GM21529 (cell line): ENCODE measurements at regions not wholly inside any gene's neighbourhood (a gene's known extent, or its start where the extent isn't known, plus 50 kb on each side); places are given as distances from the start of the nearest gene placed in this dataset.

Experiments
- ATAC-seq: cut with Tn5 transposase; IDR thresholded peaks from one replicate; pipeline ENCODE4 v1.9.1; 2021; ENCODE audit not compliant: unreplicated experiment

DNA sequence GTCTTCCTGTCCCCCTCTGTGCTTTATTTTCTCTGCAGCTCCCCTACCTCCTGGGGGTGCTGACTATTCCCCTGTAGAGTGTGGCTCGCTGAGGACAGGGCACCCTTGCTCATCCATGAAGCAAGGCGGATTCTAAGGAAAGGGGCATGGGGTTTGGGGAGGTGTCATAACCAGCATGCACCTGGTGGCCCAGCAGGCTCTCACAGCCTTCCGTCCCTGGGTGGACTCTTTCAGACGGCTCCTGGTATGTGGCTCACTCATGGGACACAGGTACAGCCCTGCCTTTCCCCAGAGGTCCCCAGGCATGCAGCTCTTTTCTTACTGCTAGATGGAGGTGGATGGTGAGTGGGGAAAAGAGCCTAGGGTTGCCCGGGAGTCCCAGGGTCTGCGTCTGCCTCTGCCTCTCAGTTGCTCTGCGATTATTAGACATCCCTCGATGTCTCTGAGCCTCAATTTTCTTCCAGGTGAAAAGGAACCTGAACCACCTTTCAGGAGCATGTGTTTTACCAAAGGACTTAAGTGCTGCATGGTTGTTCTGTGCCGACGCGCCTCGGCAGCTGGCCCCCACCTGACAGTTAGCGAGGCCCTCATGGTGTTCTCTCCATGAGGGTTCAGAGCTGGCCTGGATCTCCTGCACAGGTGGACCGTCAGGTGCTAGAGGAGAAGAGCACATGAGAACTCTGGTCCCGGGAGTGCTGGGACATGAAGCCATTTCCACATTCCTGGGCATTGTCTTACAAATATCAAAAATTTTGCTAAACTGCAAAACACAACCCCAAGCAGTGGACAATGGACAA, 172.5 kb upstream of the SHH start:
- no peak for ATAC-seq

DNA sequence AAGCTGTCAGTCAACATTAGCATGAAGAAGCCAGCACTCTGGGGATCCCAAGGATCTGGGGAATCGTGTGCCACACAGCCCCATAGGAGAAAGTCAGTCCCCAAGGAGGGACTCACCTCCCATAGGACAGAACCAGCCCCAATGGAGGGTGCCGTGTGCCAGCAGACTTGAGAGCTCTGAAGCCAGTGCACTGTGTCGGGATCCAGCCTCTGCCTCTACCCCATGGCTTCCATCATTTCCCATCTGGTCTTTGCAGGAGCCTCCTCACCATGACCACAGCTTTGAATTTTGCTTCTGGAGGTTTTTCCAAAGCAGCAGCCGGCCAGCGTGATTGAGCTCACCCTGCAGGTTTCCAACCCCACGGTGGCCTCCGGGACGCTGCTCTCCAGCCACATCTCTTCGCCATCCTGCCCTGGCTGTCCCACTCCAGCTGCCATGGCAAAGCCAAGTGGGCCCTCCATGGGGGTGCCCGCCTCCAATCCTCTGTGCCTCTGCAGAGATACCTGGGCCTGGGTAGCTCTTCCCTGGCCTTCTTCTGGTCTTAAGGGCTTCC, 171.8 kb upstream of the SHH start:
- ATAC-seq = no peak

DNA sequence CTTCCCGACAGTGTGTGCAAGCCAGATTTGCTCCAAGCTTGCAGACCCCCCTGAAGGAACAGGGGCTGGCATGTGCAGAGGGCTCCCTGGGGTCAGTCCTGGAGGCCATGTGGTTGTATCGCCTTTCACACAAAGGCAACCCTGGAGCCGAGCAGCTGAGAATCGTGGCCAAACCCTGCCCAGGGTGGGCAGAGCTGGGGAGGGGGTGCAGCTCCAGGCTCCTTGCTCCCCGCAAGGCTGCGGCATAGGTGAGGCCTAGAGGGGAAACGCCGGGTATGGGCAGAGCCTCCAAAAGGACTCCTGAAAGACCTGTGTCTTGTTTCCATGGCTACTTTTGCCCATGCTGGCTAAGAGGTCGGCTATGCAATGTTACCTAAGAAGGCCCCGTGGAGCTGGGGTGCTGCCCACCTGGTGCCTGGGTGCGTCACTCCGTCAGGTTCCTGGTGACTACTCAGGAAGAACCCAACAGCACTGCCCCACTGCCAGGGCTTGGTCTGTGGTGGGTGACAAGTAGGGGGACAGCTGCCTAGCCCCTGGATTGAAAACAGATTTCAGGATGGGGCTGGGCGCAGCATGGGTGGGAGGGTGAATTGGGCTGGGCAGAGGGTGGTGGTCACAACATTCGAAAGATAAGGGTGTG, 171.0 kb upstream of the SHH start:
- no peak for ATAC-seq

DNA sequence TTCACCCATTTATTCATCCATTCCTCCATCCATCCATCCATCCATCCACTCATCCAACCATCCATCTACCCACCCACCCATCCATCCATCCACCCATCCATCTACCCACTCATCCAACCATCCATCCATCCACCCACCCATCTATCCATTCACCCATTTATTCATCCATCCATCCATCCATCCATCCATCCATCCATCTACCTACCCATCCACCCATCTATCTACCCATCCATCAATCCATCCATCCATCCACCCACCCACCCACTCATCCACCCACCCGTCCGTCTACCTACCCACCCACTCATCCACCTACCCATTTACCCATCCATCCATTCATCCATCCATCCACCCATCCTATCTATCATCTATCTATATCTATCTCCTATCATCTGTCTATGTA, 169.4 kb upstream of the SHH start:
- ATAC-seq = no peak

DNA sequence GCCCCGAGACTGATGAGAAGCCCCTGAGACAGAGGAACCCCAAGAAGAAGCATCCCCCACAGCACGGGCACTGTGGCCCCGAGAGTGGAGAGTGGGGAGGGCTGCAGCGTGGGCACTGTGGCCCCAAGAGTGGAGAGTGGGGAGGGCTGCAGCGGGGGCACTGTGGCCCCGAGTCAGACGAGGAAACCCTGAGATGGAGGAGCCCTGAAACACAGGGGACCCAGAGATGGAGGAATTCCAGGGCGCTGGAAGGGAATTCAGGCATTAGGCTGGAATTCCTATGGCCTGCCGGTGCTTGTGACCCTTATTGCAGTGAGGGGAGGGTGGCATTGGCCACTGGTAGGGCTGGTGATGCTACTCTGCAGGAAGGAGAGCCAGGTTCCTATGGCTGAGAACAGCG, 168.6 kb upstream of the SHH start:
- no peak for ATAC-seq

DNA sequence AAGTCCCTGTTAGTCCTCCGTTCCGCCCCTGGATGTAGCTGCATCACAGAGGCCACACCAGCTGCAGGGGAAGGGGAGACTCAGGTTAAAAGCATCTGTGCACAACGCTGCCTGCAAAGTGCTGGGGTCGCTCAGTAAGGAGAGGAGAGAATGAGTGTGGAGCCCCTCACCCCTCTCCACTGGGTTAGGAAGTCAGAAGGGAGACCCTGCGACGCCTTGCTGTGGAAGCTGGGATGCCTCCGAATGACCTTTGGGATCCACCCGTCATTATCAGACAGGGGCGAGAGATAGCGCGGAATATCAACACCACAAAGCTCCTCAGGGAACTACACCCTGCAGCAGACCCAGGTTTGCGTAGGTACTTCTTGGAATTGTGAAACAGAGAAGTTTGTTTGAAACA, 167.7 kb upstream of the SHH start:
- no peak for ATAC-seq

DNA sequence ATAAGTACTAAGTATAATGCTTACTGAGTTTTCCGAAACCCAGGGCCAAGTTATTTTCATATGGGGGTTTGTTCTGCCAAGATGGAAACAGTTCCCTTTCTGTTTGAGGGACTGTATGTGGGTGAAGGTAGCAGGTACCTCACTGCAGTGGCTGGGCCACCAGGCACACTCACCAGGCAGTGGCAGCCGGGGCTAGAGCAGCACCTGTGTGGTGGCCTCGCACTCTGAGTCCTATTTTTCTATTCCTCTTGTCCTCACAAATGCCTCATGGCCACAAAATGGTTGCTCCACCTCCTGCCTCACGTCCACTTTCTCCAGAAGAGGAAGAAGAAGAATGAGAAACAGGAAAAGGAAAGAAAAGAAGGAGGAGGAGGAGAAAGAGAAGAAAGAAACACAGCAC, 167.3 kb upstream of the SHH start:
- no peak for ATAC-seq

DNA sequence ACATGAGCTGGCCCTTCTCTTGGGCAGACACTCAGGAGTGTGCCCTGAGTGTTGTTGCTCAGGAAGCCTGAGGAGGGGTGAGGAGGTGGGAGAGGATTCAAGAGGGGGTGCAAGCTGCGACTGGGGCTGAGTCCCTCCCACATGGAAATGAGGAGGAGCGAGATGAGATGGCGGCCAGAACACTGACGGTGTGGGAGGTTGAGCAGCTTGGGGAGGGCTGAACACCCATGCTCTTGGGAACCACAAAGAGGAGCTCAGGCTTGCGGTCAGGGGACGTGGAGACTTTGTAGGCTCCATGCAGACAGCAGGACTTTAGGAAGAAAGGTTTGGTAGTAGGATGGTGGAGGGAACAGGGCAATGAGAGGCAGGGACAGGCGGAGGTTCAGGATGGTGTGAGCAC, 163.2 kb upstream of the SHH start:
- no peak for ATAC-seq

DNA sequence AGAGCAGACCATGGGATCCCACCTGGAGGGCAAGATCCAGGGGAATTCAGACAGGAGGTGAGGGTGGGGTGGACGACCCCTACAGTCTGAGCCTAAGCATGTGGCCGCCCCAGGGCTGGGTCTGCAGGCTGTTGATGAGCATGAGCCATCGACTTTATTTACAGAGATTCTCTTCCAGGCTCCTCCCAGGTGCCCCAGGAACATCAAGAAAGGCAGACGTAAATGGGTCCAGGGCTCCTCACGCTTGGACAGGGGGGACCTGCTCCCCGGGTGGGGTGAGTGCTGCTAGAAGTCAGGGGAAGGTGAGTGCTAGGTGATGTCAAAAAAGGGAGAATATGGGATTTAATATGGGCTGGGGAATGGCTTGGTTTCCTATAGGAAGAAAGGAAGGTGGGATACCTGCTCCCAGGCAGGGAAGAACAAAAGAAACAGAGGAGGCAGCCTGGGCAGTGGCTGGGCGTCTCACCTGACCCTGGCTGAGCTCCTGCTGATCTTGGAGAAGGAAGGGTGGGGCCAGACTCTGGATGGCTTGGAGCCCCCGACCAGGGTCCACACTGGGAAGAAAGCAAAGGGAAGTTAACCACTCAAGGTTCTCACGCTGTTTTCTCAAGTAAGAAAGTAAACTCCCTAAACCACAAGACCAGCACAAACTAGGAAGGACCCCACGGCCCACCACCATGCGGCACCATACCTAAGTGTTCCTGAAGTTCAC, 162.1 kb upstream of the SHH start:
- ATAC-seq = no peak

DNA sequence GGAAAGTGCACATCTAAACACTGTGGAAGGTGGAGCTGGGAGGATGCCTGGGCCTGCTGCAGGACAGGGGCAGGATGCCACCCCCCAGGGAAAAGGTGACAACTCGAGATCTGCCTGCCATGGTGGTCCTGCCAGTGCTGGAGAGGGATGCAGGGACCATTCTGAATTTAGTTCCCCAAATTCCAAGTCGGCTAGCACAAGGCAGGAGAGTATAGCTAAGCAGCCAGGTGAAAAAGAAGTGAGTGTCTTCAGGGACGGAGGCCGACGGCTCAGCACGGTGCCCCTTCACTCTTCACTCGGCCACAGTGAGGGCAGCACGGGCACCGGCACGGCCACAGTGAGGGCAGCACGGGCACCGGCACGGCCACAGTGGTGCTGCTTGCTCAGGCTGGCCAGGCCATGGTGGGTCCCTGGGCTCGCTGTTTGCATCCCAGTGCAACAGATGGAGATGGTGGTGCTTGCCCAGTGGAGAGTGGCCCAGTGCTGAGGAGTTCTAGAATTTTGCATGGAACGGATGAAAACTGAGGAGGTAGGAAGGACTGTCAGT, 161.3 kb upstream of the SHH start:
- ATAC-seq = no peak

DNA sequence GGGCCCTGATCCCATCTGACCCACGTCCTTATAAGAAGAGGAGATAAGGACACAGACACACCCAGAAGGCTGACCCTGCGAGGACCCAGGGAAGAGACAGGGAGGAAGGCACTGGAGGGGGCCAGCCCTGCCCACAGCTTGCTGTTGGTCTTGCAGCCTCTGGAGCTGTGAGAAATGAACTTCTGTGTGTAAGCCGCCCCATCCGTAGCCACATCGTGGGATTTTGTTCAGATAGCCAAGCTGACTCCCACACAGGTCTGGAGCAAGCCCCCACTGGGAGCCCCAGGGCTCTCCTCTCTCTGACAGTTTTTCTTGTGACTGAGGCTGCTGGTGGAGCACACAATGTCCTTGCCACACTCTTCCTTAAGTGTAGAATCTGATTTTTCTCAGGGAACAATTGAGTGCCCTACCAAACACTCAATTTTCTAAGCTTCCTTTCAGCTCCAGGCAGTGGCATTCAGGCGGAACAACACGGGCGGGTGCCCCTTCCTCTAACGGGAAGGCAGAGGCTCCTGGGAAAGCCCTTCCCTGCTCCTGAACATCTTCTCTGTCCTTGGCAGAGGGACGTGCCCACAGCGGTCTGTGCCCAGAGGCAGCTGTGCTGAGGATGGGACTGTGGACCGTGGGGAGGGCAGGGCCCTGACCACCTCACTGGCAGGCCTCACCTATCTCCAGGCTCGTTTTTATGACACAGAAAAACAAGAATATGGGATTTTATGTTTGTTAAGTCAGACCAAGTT, 160.6 kb upstream of the SHH start:
- no peak for ATAC-seq

DNA sequence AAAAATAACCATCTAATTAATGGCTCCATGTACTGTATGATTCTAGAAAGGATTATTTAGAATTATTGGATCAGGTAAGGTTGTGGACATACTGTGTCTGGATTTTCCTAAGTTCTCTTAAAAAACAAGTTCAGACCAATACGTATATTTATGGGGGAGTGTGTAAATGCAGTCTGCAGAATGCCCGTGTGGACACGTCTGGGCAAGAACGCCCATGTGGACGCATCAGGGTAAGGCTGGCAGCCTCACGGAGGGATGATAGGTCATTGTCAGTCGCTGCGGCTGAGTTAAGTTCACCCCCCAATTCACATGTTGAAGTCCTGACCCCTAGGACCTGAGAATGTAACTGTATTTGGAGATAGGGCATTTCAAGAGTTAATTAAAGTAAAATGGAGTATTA, 160.0 kb upstream of the SHH start:
- no peak for ATAC-seq

DNA sequence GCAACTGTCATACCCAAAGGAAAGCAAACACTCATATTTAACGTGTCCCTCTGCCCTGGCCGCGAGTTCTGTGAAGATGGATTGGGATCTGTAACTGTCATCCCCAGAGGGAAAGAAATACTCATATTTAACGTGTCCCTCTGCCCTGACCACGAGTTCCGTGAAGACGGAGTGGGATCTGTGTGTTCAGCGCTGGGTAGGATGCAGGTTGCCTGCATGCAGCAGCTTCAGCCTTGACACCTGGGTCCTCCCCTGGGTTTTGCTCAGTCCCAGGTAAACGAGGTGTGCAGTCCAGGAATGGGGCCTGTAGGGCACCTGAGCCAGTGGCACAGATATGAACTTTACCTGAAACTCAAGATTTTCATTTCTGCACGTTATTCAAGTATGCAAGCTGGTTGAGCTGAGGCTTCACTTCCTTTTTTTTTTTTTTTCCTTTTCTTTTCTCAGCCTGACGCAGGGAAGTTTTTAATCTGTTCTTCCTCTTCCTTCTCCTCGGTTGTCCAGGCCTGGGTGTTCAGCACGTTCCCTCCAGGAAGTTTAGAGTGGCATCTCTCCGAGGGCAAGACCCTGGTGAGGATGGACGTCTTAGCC, 159.0 kb upstream of the SHH start:
- no peak for ATAC-seq

DNA sequence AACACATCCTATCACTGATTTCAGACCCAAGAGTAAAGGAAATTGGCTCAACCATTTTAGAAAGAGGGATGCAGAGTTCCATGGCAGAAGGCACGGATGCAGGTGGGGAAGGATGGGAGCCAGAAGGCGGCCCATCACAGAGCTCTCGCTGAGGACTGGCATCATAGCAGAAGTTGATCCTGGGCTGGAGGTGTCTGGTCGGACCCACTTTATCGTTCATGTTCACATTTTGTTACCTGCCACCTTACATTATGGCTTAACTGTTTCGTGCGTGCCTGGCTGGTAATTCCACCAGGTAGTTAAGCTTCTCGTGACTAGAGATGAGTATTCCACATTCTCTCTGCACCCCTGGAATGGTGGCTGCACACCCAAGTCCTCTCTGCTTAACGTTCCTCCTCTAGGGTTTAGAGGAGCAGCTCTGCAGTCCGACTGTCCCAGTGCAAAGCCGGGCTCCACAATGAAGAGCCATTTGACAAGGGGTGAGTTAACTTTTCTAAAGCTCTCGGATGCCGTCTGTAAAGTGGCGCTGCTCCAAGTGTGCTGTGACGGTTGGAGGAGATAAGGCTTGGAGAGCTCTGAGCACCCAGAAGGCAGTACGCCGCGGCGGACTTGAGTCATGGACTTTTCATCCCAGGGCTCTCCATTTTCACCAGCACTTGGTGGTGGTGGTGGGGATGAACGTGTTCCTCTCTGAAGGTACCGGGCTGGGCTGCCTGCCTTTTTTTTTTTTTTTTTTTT, 157.1 kb upstream of the SHH start:
- no peak for ATAC-seq

DNA sequence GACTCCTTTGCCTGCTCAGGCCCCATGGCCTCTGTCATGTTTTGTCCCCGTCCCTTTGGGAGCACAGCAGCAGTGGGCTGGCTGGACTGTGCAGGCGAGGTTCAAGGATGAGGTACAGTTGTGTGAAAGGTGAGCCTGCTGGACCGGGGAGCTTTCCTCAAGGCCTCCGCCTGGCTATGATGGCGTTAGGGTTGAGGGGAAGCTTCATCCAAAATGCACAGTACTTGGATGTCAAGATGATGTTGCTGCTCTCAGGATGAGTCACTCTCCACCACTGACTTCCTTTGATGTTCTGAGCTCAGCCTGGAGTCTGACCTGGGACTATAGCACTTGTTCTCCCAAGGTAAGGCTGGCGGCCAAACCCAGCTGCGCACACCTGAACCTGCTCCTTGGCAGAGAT, 152.7 kb upstream of the SHH start:
- no peak for ATAC-seq

DNA sequence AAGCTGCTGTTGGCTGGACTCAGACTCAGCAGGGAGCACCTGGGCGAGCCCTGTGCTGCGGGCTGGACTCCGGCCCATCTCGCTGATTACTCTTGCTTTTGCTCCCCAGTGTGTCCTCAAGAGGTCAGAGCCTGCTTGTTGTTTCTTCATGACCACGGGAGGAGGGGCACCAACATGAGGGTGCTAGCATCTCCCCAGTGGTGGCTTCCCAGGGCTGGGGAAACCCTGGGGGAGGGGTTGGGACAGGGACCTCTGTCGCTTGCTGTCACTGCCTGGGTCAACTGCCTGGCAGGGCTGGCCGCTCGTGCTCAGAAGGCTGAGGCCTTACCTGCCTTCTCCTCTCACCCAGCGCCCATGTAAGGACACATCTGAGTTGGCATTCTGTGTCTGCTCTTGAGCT, 152.3 kb upstream of the SHH start:
- ATAC-seq = no peak

DNA sequence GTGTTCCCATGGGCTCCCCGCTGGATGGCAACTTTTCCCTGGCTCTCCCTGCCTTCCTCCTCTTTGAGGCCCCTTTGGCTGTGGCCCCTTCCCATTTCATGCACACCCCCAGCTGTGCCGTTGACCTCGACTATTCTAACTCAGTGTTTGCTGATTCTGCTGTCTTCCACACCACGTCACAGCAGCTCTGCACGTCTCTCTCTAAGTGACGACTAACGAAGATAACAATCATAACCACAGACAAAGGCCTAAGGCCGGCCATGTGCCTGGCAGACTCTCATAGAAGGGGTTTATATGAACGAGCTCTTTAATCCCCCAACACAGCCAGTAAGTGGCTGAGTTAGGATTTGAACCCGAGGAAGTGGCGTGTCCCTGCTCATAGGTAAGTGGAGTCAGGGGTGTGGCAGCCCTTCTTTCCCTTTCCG, 151.5 kb upstream of the SHH start:
- ATAC-seq = no peak

DNA sequence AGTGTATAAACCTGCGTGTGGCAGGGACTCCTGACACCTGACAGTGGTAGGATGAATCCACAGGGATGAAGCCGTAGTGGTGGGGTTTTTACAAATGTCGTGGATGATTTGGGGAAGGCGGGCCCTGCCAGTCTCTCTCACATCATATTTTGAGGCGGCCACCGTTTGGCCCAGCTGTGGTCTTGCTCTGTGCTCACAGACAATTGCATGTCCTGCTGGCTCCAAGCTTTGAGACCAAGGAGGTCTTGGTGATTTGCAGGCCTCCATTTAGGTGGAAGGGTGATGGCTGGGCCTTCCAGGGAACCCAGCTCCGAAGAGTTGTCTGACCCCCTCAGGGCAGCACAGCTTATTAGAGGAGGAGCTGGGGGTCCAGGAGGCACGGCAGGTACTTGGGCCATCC, 151.1 kb upstream of the SHH start:
- no peak for ATAC-seq

DNA sequence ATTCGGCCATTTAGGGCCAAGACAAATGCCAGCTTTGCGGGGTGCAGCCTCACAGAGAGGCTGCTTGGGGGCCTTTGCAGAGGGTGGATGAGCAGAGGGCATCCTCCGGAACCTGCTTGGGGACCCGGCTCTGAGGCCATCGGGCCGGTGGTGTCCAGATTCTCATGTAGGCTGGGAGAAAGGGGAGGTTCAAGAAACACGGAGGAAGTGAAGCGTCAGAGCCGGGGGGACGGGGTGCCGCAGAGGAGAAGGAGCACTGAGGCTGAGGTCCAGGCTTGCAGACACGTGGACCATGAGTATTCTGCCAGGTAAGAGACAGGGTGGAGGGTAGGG, 150.7 kb upstream of the SHH start:
- ATAC-seq = no peak
